Common myeloid progenitor, CD34-positive (primary cell): ENCODE measurements at regions not wholly inside any gene's neighbourhood (a gene's known extent, or its start where the extent isn't known, plus 50 kb on each side); places are given as distances from the start of the nearest gene placed in this dataset.

ENCODE experiments used
- CTCF ChIA-PET: fragments of 350-600 bp; sonication (Branson Sonifier 250); formaldehyde crosslinking; loops from one replicate; lab custom pipeline; 2021; ENCODE audit warnings: antibody characterized with exemption; lab: Charles Lee
- POLR2A ChIA-PET: fragments of 350-600 bp; sonication (Branson Sonifier 250); formaldehyde crosslinking; loops from one replicate; lab custom pipeline; 2021; ENCODE audit warnings: antibody characterized with exemption; lab: Charles Lee
- DNase-seq, 3 donors: peaks; one replicate each; pipeline versions ENCODE4 v3.0.0 to v3.0.0-alpha.2; 2013
- H3K27ac ChIP-seq, 2 experiments: 1 replicate in 1 of 2; 2 replicates in 1 of 2; pipeline ENCODE4 v1.7.0; 2013; ENCODE audit warnings: inconsistent platforms in 2 of 2, low read length in 2 of 2, mild to moderate bottlenecking in 2 of 2, low read depth in 1 of 2, moderate library complexity in 1 of 2; ENCODE audit not compliant: severe bottlenecking in 2 of 2, insufficient read depth in 1 of 2, poor library complexity in 1 of 2
- H3K27me3 ChIP-seq, 5 experiments: replicated peaks in 2 of 5; 1 replicate in 3 of 5; 2 replicates in 2 of 5; pipeline versions ENCODE4 v1.6.1 to v1.7.0; 2013; ENCODE audit warnings: low read length in 4 of 5, mild to moderate bottlenecking in 2 of 5, moderate library complexity in 2 of 5, inconsistent platforms in 1 of 5; ENCODE audit not compliant: insufficient read depth in 5 of 5, control insufficient read depth in 4 of 5
- H3K36me3 ChIP-seq, 4 experiments: 1 replicate in 2 of 4; 2 replicates in 2 of 4; pipeline versions ENCODE4 v1.6.1 to v1.7.0; 2013; ENCODE audit warnings: low read length in 3 of 4, control low read depth in 1 of 4, mild to moderate bottlenecking in 1 of 4; ENCODE audit not compliant: control insufficient read depth in 4 of 4, insufficient read depth in 4 of 4
- H3K4me1 ChIP-seq, 4 experiments: 1 replicate in 3 of 4; 2 replicates in 1 of 4; pipeline versions ENCODE4 v1.6.1 to v1.7.1; 2013; ENCODE audit warnings: low read length in 3 of 4, mild to moderate bottlenecking in 3 of 4, control low read depth in 1 of 4, inconsistent platforms in 1 of 4, moderate library complexity in 1 of 4; ENCODE audit not compliant: control insufficient read depth in 4 of 4, insufficient read depth in 4 of 4; ENCODE audit errors: control extremely low read depth in 1 of 4
- H3K4me3 ChIP-seq, 7 experiments: 1 replicate in 4 of 7; 2 replicates in 3 of 7; pipeline versions ENCODE4 v1.5.1 to v1.7.0; 2013; ENCODE audit warnings: mild to moderate bottlenecking in 7 of 7, low read length in 6 of 7, moderate library complexity in 6 of 7, inconsistent platforms in 2 of 7, low read depth in 2 of 7, control low read depth in 1 of 7; ENCODE audit not compliant: insufficient read depth in 4 of 7, control insufficient read depth in 1 of 7; ENCODE audit errors: extremely low read depth in 1 of 7
- H3K9me3 ChIP-seq, 5 experiments: 1 replicate in 4 of 5; 2 replicates in 1 of 5; pipeline versions ENCODE4 v1.6.1 to v1.7.1; 2013; ENCODE audit warnings: low read length in 4 of 5, mild to moderate bottlenecking in 2 of 5, inconsistent platforms in 1 of 5, low read depth in 1 of 5, moderate library complexity in 1 of 5; ENCODE audit not compliant: control insufficient read depth in 4 of 5, insufficient read depth in 2 of 5; ENCODE audit errors: control extremely low read depth in 1 of 5
- WGBS: methylation state at CpG from one replicate; pipeline ENCODE4 v1.1.5; 2013; ENCODE audit not compliant: insufficient coverage; 5-methylcytosine and 5-hydroxymethylcytosine counted together

DNA sequence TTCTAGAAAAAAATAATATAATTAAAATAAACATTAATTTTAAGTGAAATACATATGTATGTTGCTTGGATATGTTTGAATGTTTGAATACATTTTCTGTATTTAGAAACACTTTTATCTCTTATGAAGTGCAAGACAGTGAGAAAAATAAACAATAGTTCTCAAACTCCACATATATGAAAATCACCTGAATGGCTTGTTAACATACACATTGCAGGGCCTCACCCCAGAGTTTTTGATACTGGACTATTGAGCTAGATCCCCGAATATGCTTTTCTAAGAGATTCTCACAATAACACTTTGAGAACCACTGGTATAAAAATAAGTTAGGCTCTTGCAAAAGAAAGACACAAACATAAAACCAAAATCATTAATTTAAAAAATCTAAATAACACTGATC is 1570.3 kb upstream of the PRR20A start:
- POLR2A ChIA-PET = no interaction called here
- H3K9me3 ChIP-seq = no peaks in the 10 kb centered on the region
- no peak overlapping the region for H3K4me3 ChIP-seq
- no peak for DNase-seq
- H3K4me1 ChIP-seq = no peaks in the 10 kb centered on the region
- H3K27ac ChIP-seq = no peak overlapping the region
- CTCF ChIA-PET = no interaction called here
- no CpG with 5 or more reads among the region's 1 CpG for WGBS
- no peaks in the 10 kb centered on the region for H3K36me3 ChIP-seq
- no peaks in the 10 kb centered on the region for H3K27me3 ChIP-seq

DNA sequence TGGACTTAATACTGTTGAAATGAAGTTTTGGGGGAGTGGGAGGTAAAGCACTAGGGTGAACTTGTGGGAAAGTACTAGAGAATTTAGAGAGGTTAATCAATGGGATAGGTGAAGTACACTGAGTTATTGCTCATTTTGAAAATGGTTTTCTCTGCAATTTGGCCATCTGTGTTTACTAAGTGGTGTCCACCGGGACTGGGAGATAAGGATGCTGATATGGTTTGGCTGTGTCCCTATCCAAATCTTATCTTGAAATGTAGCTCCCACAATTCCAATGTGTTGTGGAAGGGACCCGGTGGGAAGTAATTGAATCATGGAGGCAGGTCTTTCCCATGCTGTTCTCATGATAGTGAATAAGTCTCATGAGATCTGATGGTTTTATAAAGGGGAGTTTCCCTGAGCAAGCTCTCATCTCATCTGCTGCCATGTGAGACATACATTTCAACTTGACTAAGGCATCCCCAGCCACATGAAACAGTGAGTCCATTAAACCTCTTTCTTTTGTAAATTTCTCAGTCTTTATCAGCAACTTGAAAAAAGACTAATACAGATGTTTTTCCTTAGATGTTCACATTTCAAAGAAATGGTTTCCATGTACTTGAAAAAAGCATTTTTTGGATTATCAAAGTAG is 1569.4 kb upstream of the PRR20A start:
- H3K27ac ChIP-seq = no peak overlapping the region
- H3K27me3 ChIP-seq = no peaks in the 10 kb centered on the region
- ChIA-PET POLR2A (no interaction called here), CTCF (no interaction called here)
- H3K36me3 ChIP-seq = no peaks in the 10 kb centered on the region
- DNase-seq = no peak
- no CpG with 5 or more reads among the region's 2 CpGs for WGBS
- H3K4me1 ChIP-seq = no peaks in the 10 kb centered on the region
- H3K4me3 ChIP-seq = no peak overlapping the region
- no peaks in the 10 kb centered on the region for H3K9me3 ChIP-seq

DNA sequence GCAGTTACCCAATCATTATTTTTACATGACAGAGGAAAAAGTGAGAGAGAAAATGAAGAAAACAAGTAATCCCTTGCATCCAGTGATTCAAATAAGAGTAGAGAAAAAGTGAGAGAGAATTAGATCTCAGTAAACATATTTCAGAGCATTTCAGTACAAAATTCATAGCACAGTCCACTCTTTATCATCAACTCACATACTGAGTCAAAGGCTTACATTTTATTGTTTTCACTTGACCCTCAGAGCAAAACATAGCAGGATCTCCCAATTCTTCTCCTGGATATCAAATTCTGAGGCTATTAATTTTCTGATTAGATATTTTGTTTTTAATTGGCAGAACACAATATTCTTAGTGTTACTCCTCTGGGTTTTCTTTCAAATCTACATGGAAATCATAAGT is 1568.3 kb upstream of the PRR20A start:
- POLR2A ChIA-PET = no interaction called here
- H3K27me3 ChIP-seq = no peaks in the 10 kb centered on the region
- DNase-seq = no peak
- no peaks in the 10 kb centered on the region for H3K4me1 ChIP-seq
- CTCF ChIA-PET = no interaction called here
- no peak overlapping the region for H3K27ac ChIP-seq
- no peak overlapping the region for H3K4me3 ChIP-seq
- H3K36me3 ChIP-seq = no peaks in the 10 kb centered on the region
- H3K9me3 ChIP-seq = no peaks in the 10 kb centered on the region

DNA sequence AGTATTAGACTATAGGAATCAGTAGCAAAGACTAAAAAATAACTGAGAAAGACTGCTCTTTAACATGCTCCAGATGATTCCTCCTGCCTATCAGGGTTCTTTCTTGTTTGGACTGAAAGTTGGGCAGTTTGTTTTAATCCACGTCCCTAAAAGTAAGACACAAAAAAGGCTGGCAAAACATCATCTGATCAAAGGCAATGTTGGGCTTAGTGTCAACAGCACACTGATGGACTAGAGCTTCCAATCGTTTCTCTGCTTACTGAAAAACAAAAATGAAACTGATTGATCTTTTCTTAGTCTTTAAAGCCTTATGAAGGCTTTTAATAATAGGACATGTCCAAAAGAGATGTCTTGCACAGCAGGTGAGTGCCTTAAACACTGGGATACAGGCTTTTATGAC is 1567.9 kb upstream of the PRR20A start:
- no peaks in the 10 kb centered on the region for H3K4me1 ChIP-seq
- CTCF ChIA-PET = no interaction called here
- whole genome bisulfite sequencing = 78% methylated on average over 2 of the region's 2 CpGs
- H3K27ac ChIP-seq = no peak overlapping the region
- DNase-seq = no peak
- POLR2A ChIA-PET = interaction anchor here (0.6 kb wide), 1 partner anchor 31 kb away, joined by 3 read pairs; no protein-coding TSS in a partner anchor
- H3K9me3 ChIP-seq = no peaks in the 10 kb centered on the region
- no peaks in the 10 kb centered on the region for H3K36me3 ChIP-seq
- no peaks in the 10 kb centered on the region for H3K27me3 ChIP-seq
- H3K4me3 ChIP-seq = no peak overlapping the region

DNA sequence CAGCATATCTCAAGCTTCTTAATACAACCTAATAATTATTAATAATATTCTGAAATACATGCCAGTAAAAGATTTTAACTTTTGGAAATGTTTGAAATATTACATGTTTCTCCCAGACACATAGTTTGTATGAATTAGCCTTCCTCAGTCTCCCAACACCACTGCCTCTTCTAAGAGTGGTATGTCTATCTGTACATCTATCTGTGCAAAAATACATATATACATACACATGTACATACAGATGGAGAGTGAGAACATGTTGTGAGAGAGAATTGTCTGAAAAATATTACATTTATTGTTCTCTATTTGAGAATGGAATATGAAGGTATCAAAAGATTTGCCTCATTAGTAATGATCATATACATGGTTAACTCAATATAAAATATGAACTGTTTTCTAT is 1567.2 kb upstream of the PRR20A start:
- Histone ChIP-seq H3K27ac (no peak overlapping the region), H3K4me3 (no peak overlapping the region), H3K4me1 (no peaks in the 10 kb centered on the region), H3K36me3 (no peaks in the 10 kb centered on the region), H3K9me3 (no peaks in the 10 kb centered on the region), H3K27me3 (no peaks in the 10 kb centered on the region)
- ChIA-PET CTCF (no interaction called here), POLR2A (no interaction called here)
- no peak for DNase-seq

DNA sequence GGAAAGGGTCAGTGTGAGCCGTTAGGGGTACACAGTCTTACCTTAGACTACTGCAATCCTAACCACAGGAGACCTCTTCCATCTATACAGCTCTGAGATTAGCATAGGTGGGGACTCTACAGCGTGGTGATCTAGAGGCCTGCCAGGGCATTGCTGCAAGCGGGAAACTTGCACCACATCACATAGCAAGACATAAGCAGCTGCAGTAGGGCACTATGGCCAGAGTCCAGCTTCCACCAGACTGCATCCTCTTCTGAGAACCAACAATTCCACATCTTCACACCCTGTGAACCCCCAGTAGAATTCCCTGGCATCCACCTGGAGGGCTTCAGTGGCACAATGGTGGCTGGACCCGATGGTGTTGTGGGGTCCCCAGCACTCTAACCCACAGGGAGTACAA is 1564.3 kb upstream of the PRR20A start:
- Histone ChIP-seq H3K9me3 (no peaks in the 10 kb centered on the region), H3K27me3 (no peaks in the 10 kb centered on the region), H3K4me3 (no peak overlapping the region), H3K4me1 (no peaks in the 10 kb centered on the region), H3K36me3 (no peaks in the 10 kb centered on the region), H3K27ac (no peak overlapping the region)
- ChIA-PET POLR2A (no interaction called here), CTCF (no interaction called here)
- no peak for DNase-seq
- WGBS = 97% methylated on average over 4 of the region's 4 CpGs

DNA sequence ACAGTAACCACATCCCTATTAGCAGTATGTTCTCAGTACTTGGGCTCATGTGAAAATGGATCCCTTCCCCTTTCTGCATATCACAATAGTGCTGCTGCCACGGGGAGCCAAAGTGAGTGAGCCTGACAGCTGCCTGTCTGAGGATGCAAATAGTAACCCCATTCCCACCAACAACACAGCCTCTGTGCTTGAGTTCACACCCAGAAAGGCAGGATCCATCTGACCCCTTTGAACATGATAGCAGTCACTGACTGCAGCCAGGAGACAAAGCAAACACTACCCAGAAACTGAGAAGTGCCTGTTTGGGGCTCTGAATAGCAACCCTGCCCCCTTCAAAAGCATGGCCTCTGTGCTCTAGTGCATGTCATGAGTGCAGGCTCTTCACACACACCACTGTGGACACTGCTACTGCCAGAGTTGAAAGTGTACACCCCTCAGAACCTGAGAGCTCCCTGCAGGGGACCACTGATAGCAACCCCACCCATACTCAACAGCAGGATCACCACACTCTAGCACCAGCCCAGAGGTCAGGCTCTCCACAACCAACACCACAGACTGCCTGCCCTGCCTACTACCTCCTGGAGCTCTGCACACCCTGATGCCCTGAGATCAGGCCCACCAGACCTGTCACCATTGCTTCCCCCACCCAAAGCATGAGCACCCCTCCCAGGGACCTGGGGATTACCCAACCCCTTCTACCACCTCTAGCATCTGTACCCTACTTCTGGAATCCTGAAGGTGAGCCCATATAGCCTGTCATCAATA is 1563.5 kb upstream of the PRR20A start:
- Histone ChIP-seq H3K4me3 (no peak overlapping the region), H3K9me3 (no peaks in the 10 kb centered on the region), H3K36me3 (no peaks in the 10 kb centered on the region), H3K4me1 (no peaks in the 10 kb centered on the region), H3K27me3 (no peaks in the 10 kb centered on the region), H3K27ac (no peak overlapping the region)
- no CpG with 5 or more reads among the region's 1 CpG for WGBS
- ChIA-PET POLR2A (no interaction called here), CTCF (no interaction called here)
- DNase-seq = no peak
